H9 (cell line): ENCODE measurements at regions not wholly inside any gene's neighbourhood (a gene's known extent, or its start where the extent isn't known, plus 50 kb on each side); places are given as distances from the start of the nearest gene placed in this dataset.

Source experiments
- DNase-seq: peaks from one replicate; pipeline ENCODE4 v3.0.0-alpha.2; 2017
- H2AFZ ChIP-seq: one replicate; pipeline ENCODE4 v1.6.1; 2013; ENCODE audit warnings: mild to moderate bottlenecking, low read length, control low read depth, moderate library complexity
- H2AK5ac ChIP-seq: 2 replicates; pipeline ENCODE4 v1.6.1; 2013; ENCODE audit warnings: low read length, control low read depth, mixed read lengths; ENCODE audit not compliant: insufficient read length
- H2BK120ac ChIP-seq: one replicate; pipeline ENCODE4 v1.6.1; 2013; ENCODE audit warnings: low read depth, mild to moderate bottlenecking, low read length, control low read depth, inconsistent platforms; ENCODE audit not compliant: poor library complexity, severe bottlenecking
- H2BK12ac ChIP-seq: 2 replicates; pipeline ENCODE4 v1.6.1; 2013; ENCODE audit warnings: low read length, control low read depth, mixed read lengths, low read depth; ENCODE audit not compliant: insufficient read length
- H2BK15ac ChIP-seq: 2 replicates; pipeline ENCODE4 v1.6.1; 2013; ENCODE audit warnings: low read depth, low read length, control low read depth
- H2BK20ac ChIP-seq: one replicate; pipeline ENCODE4 v1.6.1; 2013; ENCODE audit warnings: low read depth, mild to moderate bottlenecking, low read length, control low read depth, inconsistent platforms; ENCODE audit not compliant: poor library complexity, severe bottlenecking
- H2BK5ac ChIP-seq: 2 replicates; pipeline ENCODE4 v1.6.1; 2013; ENCODE audit warnings: low read length, control low read depth, mixed read lengths; ENCODE audit not compliant: insufficient read length
- H3K14ac ChIP-seq: 2 replicates; pipeline ENCODE4 v1.6.1; 2013; ENCODE audit warnings: low read length, control low read depth; ENCODE audit not compliant: insufficient read depth
- H3K18ac ChIP-seq: 2 replicates; pipeline ENCODE4 v1.6.1; 2013; ENCODE audit warnings: low read depth, mild to moderate bottlenecking, mixed read lengths, low read length, control low read depth; ENCODE audit not compliant: insufficient read length
- H3K23ac ChIP-seq: 2 replicates; pipeline ENCODE4 v1.6.1; 2013; ENCODE audit warnings: low read length, control low read depth, mixed read lengths, low read depth; ENCODE audit not compliant: insufficient read length
- H3K23me2 ChIP-seq: 2 replicates; pipeline ENCODE4 v1.6.1; 2013; ENCODE audit warnings: low read depth, mild to moderate bottlenecking, mixed read lengths, low read length, control low read depth; ENCODE audit not compliant: insufficient read length, poor library complexity, severe bottlenecking
- H3K27ac ChIP-seq: 2 replicates; pipeline ENCODE4 v1.5.1; 2013; ENCODE audit warnings: low read length, control low read depth, mixed read lengths, low read depth; ENCODE audit not compliant: insufficient read length
- H3K27me3 ChIP-seq: 2 replicates; pipeline ENCODE4 v1.6.1; 2013; ENCODE audit warnings: low read length, control low read depth, inconsistent platforms; ENCODE audit not compliant: insufficient read depth
- H3K4ac ChIP-seq: 2 replicates; pipeline ENCODE4 v1.6.1; 2013; ENCODE audit warnings: low read depth, mild to moderate bottlenecking, control low read depth, inconsistent platforms, low read length, moderate library complexity
- H3K4me1 ChIP-seq: 2 replicates; pipeline ENCODE4 v1.6.1; 2013; ENCODE audit warnings: low read length, control low read depth, inconsistent platforms; ENCODE audit not compliant: insufficient read depth
- H3K4me2 ChIP-seq: 2 replicates; pipeline ENCODE4 v1.6.1; 2013; ENCODE audit warnings: low read length, control low read depth, mixed read lengths; ENCODE audit not compliant: insufficient read length, insufficient read depth
- H3K56ac ChIP-seq: 2 replicates; pipeline ENCODE4 v1.6.1; 2013; ENCODE audit warnings: low read depth, mild to moderate bottlenecking, mixed read lengths, low read length, control low read depth; ENCODE audit not compliant: insufficient read length
- H3K79me1 ChIP-seq: 2 replicates; pipeline ENCODE4 v1.6.1; 2013; ENCODE audit warnings: low read depth, mild to moderate bottlenecking, moderate library complexity, low read length, control low read depth, inconsistent platforms; ENCODE audit not compliant: insufficient read depth, poor library complexity, severe bottlenecking
- H3K79me2 ChIP-seq: 2 replicates; pipeline ENCODE4 v1.6.1; 2013; ENCODE audit warnings: low read length, control low read depth, inconsistent platforms; ENCODE audit not compliant: insufficient read depth
- H3K9ac ChIP-seq: 2 replicates; pipeline ENCODE4 v1.6.1; 2013; ENCODE audit warnings: low read length, control low read depth, mixed read lengths; ENCODE audit not compliant: insufficient read length; ENCODE audit errors: extremely low read depth
- H3K9me3 ChIP-seq: one replicate; pipeline ENCODE4 v1.6.1; 2013; ENCODE audit warnings: low read depth, low read length, inconsistent platforms; ENCODE audit not compliant: control insufficient read depth
- H3T11ph ChIP-seq: one replicate; pipeline ENCODE4 v1.6.1; 2013; ENCODE audit warnings: mild to moderate bottlenecking, low read length, control low read depth, inconsistent platforms
- H4K20me1 ChIP-seq: one replicate; pipeline ENCODE4 v1.6.1; 2013; ENCODE audit not compliant: control insufficient read depth, insufficient read length, insufficient read depth
- H4K5ac ChIP-seq: 2 replicates; pipeline ENCODE4 v1.6.1; 2013; ENCODE audit warnings: low read depth, mild to moderate bottlenecking, mixed read lengths, low read length, control low read depth; ENCODE audit not compliant: insufficient read length
- H4K8ac ChIP-seq: replicated peaks from 2 replicates; pipeline ENCODE4 v1.6.1; 2013; ENCODE audit warnings: low read length, control low read depth, mixed read lengths, low read depth; ENCODE audit not compliant: insufficient read length
- H4K91ac ChIP-seq: 2 replicates; pipeline ENCODE4 v1.6.1; 2013; ENCODE audit warnings: low read depth, mild to moderate bottlenecking, moderate library complexity, mixed read lengths, low read length, control low read depth; ENCODE audit not compliant: insufficient read length
- H3K27ac Mint-ChIP-seq, 3 experiments: 2 replicates in 2 of 3; 3 replicates in 1 of 3; pipeline ENCODE4 v1.8.0; 2020 to 2021; ENCODE audit warnings: mixed read lengths in 3 of 3, mild to moderate bottlenecking in 1 of 3, moderate library complexity in 1 of 3
- H3K27me3 Mint-ChIP-seq: 2 replicates; pipeline ENCODE4 v1.8.0; 2021; ENCODE audit warnings: low read depth, mild to moderate bottlenecking, moderate library complexity, mixed read lengths
- H3K36me3 Mint-ChIP-seq, 3 experiments: 2 replicates in 2 of 3; 3 replicates in 1 of 3; pipeline ENCODE4 v1.8.0; 2020 to 2021; ENCODE audit warnings: low read depth in 3 of 3, mixed read lengths in 3 of 3; ENCODE audit not compliant: insufficient read depth in 1 of 3
- H3K4me1 Mint-ChIP-seq, 2 experiments: 2 replicates each; pipeline ENCODE4 v1.8.0; 2020; ENCODE audit warnings: mixed read lengths in 2 of 2
- H3K4me3 Mint-ChIP-seq, 2 experiments: 2 replicates in 1 of 2; 3 replicates in 1 of 2; pipeline ENCODE4 v1.8.0; 2020 to 2021; ENCODE audit warnings: mild to moderate bottlenecking in 2 of 2, mixed read lengths in 2 of 2, moderate library complexity in 1 of 2
- H3K9me3 Mint-ChIP-seq, 2 experiments: 2 replicates in 1 of 2; 3 replicates in 1 of 2; pipeline ENCODE4 v1.8.0; 2020; ENCODE audit warnings: mild to moderate bottlenecking in 2 of 2, mixed read lengths in 2 of 2, moderate library complexity in 1 of 2
- CTCF ChIP-seq: fragments of 200-600 bp; sonication (generic); conservative IDR thresholded peaks from 3 replicates; pipeline ENCODE4 v1.8.0; 2021; ENCODE audit warnings: antibody characterized with exemption, mild to moderate bottlenecking
- WGBS: extraction: QIAGEN DNeasy Blood & Tissue Kit; methylation state at CpG from one replicate; pipeline ENCODE4 v1.1.7; 2013; ENCODE audit warnings: missing lambda C conversion rate, low lambda C conversion rate, mixed read lengths; ENCODE audit not compliant: insufficient read length; ENCODE audit errors: extremely low coverage; 5-methylcytosine and 5-hydroxymethylcytosine counted together

DNA sequence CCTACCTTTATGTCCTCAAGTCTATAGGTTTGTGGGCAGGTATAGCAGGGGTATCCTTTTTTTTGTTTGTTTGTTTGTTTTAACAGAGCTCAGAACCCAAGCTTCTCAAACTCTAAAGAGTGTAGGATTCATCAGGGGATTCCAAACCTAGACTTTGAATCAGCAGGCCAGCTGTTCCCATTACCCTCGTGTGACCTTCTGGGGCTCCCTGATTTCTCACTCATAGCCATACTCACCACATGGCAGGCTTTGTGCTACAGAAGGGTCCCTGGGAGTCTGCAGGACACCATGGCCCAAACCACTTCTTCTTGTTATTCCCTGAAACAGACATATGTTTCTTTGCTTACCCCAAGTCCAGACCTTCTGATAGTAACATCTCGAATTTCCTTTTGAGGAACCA lies 350.8 kb upstream of the TSHZ2 start:
- Histone ChIP-seq H3K4me2 (no peak overlapping the region), H2BK20ac (no peak overlapping the region), H3T11ph (no peak overlapping the region), H2AK5ac (no peak overlapping the region), H3K23ac (no peak overlapping the region), H3K18ac (no peak overlapping the region), H3K56ac (peak overlapping the region; percentile 17), H3K79me1 (no peaks in the 10 kb centered on the region), H3K4ac (no peak overlapping the region), H3K9me3 (no peaks in the 10 kb centered on the region), H4K5ac (no peak overlapping the region), H2AFZ (no peak overlapping the region), H2BK15ac (no peak overlapping the region), H2BK5ac (no peak overlapping the region), H3K23me2 (no peaks in the 10 kb centered on the region), H2BK12ac (no peak overlapping the region), H2BK120ac (no peak overlapping the region), H3K27me3 (no peaks in the 10 kb centered on the region), H3K14ac (no peak overlapping the region), H4K8ac (no peak overlapping the region), H4K20me1 (no peaks in the 10 kb centered on the region), H3K4me1 (peaks cover 4% of the 10 kb centered on the region), H3K9ac (no peak overlapping the region), H4K91ac (no peak overlapping the region), H3K27ac (no peak overlapping the region), H3K79me2 (no peaks in the 10 kb centered on the region)
- Mint-ChIP-seq H3K36me3 (no peaks in the 10 kb centered on the region), H3K9me3 (no peaks in the 10 kb centered on the region; a peak in 1 of 5 replicates), H3K27me3 (no peaks in the 10 kb centered on the region), H3K4me3 (no peak overlapping the region), H3K27ac (no peak overlapping the region), H3K4me1 (peaks cover 17 to 18% of the 10 kb centered on the region in 2 experiments)
- TF ChIP-seq CTCF, result no peak
- DNase-seq, result no peak
- no CpG with 5 or more reads among the region's 2 CpGs for WGBS
